ENCODE measurements at regions not wholly inside any gene's neighbourhood (a gene's known extent, or its start where the extent isn't known, plus 50 kb on each side); places are given as distances from the start of the nearest gene placed in this dataset.
A peak's percentile ranks its signal among the peaks of the same experiment; 100 is the strongest.

DNA sequence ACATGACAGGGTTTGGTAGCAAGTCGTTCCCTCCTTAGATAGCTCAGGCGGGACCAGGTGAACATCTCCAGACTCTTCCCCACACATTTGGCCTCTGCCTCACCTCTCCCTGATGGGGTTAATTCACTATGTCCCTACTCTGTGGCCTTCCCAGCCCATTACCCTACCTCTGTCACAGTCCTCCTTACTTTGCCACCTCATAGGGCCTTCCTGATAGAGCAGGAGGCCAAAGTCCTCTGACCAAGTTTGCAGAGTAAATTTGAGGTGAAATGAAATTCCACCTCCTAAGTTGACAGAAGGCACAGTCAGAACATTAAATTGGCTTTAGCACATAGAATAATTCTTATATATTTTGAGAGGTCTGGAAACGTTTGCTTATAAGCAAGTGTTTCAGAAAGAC is 53.1 kb upstream of the ARMC2 start:
- no peak for DNase-seq
- intact Hi-C loops (cut with DNase I) = no loop called here
- Histone ChIP-seq H3K27me3 (no peaks in the 10 kb centered on the region), H3K27ac (no peak overlapping the region), H3K4me1 (peaks cover 0 to 14% of the 10 kb centered on the region in 2 donors), H3K36me3 (no peaks in the 10 kb centered on the region), H3K4me3 (no peak overlapping the region), H3K9me3 (no peaks in the 10 kb centered on the region)
- no peak for TF ChIP-seq CTCF (IDR thresholded peaks at IDR 0.05)
- no peak for ATAC-seq

- ATAC-seq = no peak
These were observed 52.4 kb upstream of the ARMC2 start for GRCh38 chr6:108795814-108796213.

GRCh38 chr6:108796875-108797274 is 51.3 kb upstream of the ARMC2 start:
- Histone ChIP-seq H3K27ac (no peak overlapping the region), H3K9me3 (no peaks in the 10 kb centered on the region), H3K4me3 (no peak overlapping the region), H3K27me3 (no peaks in the 10 kb centered on the region), H3K4me1 (peaks cover 0 to 20% of the 10 kb centered on the region in 2 donors), H3K36me3 (no peaks in the 10 kb centered on the region)
- DNase-seq (no peak), ATAC-seq (no peak)
- no peak for TF ChIP-seq CTCF (IDR thresholded peaks at IDR 0.05)
- intact Hi-C loops (cut with DNase I) = no loop called here

More at GRCh38 chr6:108795814-108796213, 52.4 kb upstream of the ARMC2 start:
- Histone ChIP-seq H3K36me3 (no peaks in the 10 kb centered on the region), H3K27ac (no peak overlapping the region), H3K9me3 (no peaks in the 10 kb centered on the region), H3K4me3 (no peak overlapping the region), H3K4me1 (peaks cover 0 to 14% of the 10 kb centered on the region in 2 donors), H3K27me3 (no peaks in the 10 kb centered on the region)
- intact Hi-C loops (cut with DNase I) = no loop called here
- no peak for DNase-seq
- TF ChIP-seq CTCF (IDR thresholded peaks at IDR 0.05) = no peak

GRCh38 chr6:108797951-108798669 is 50.1 kb upstream of the ARMC2 start:
- Histone ChIP-seq H3K36me3 (no peaks in the 10 kb centered on the region), H3K4me1 (peaks cover 0 to 21% of the 10 kb centered on the region in 2 donors), H3K4me3 (no peak overlapping the region), H3K27me3 (no peaks in the 10 kb centered on the region), H3K27ac (peak overlapping the region in 1 of 2 donors; percentile 28), H3K9me3 (no peaks in the 10 kb centered on the region)
- ATAC-seq (no peak), DNase-seq (no peak)
- no peak for TF ChIP-seq CTCF (IDR thresholded peaks at IDR 0.05)
- intact Hi-C loops (cut with DNase I) = no loop called here

All from left lung (tissue), 4 donors.